ENCODE measurements at regions not wholly inside any gene's neighbourhood (a gene's known extent, or its start where the extent isn't known, plus 50 kb on each side); places are given as distances from the start of the nearest gene placed in this dataset.

DNA sequence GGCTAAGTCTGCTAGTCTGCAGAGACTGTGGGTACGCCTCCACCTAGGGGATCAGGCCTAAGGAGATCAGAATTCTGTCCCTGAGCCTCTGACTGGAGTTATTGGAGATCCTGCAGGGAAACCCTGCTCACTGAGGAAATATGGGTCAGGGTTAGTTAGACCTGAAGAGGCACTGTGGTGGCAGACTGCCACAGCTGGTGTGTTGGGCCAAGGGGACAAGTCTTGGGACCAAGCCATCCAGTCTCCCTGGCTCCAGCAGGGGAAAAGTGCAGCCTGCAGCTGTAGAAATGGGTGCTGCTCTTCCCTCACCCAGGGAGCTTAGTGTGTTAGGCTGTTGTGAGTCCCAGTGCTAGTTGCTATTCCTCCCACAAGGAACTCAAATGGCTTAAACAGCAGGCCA is 334.8 kb upstream of the LARGE1 start:
- H3K9me1 ChIP-seq (ENCODE audit: control insufficient read depth, extremely low read depth, insufficient read depth, low read length) = no peaks in the 10 kb centered on the region
- H2AFZ ChIP-seq (ENCODE audit: control insufficient read depth, low read length) = no peak overlapping the region
- H3K4me2 ChIP-seq (ENCODE audit: control insufficient read depth, extremely low read depth, insufficient read depth, low read depth, low read length) = no peak overlapping the region
- no peaks in the 10 kb centered on the region for H3K79me2 ChIP-seq (ENCODE audit: control insufficient read depth, insufficient read depth, low read length)
- no peak for DNase-seq (ENCODE audit: low read depth, low spot score)
- FAIRE-seq = no peak
- no peaks in the 10 kb centered on the region for H3K27me3 ChIP-seq (ENCODE audit: control insufficient read depth, extremely low read depth, insufficient read depth, low read length)
- H3K27ac ChIP-seq (ENCODE audit: control insufficient read depth, insufficient read depth, low read length) = no peak overlapping the region
- no peaks in the 10 kb centered on the region for H3K36me3 ChIP-seq (ENCODE audit: control insufficient read depth in 2 of 2, extremely low read depth in 1 of 2, insufficient read depth in 2 of 2, low read length in 2 of 2)
- H3K4me3 ChIP-seq (ENCODE audit: control insufficient read depth in 2 of 3, extremely low read depth in 1 of 3, insufficient read depth in 2 of 3, low read depth in 1 of 3, low read length in 3 of 3) = no peak overlapping the region
- H3K9ac ChIP-seq (ENCODE audit: control insufficient read depth, extremely low read depth, insufficient read depth, low read length) = no peak overlapping the region
- no peak for TF ChIP-seq EZH2 (IDR thresholded peaks at IDR 0.05; ENCODE audit: low read length)
- TF ChIP-seq, protein P1, sequence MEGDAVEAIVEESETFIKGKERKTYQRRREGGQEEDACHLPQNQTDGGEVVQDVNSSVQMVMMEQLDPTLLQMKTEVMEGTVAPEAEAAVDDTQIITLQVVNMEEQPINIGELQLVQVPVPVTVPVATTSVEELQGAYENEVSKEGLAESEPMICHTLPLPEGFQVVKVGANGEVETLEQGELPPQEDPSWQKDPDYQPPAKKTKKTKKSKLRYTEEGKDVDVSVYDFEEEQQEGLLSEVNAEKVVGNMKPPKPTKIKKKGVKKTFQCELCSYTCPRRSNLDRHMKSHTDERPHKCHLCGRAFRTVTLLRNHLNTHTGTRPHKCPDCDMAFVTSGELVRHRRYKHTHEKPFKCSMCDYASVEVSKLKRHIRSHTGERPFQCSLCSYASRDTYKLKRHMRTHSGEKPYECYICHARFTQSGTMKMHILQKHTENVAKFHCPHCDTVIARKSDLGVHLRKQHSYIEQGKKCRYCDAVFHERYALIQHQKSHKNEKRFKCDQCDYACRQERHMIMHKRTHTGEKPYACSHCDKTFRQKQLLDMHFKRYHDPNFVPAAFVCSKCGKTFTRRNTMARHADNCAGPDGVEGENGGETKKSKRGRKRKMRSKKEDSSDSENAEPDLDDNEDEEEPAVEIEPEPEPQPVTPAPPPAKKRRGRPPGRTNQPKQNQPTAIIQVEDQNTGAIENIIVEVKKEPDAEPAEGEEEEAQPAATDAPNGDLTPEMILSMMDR (optimal IDR thresholded peaks at IDR 0.05 in 1 of 3, IDR thresholded peaks at IDR 0.05 in 1 of 3, conservative IDR thresholded peaks at IDR 0.05 in 1 of 3; ENCODE audit: extremely low read depth in 1 of 3, insufficient read depth in 2 of 3, low read length in 3 of 3) = no peak
- no peaks in the 10 kb centered on the region for H3K4me1 ChIP-seq (ENCODE audit: control insufficient read depth, extremely low read depth, insufficient read depth, low read length)
- no peaks in the 10 kb centered on the region for H3K9me3 ChIP-seq (ENCODE audit: control insufficient read depth, low read depth, low read length)
- dilution Hi-C loops (cut with MboI; ENCODE audit: extremely low pct_ligation_motif_present, low sequenced_read_pairs) = no loop called here
- H4K20me1 ChIP-seq (ENCODE audit: control insufficient read depth, extremely low read depth, insufficient read depth, low read length) = no peaks in the 10 kb centered on the region

DNA sequence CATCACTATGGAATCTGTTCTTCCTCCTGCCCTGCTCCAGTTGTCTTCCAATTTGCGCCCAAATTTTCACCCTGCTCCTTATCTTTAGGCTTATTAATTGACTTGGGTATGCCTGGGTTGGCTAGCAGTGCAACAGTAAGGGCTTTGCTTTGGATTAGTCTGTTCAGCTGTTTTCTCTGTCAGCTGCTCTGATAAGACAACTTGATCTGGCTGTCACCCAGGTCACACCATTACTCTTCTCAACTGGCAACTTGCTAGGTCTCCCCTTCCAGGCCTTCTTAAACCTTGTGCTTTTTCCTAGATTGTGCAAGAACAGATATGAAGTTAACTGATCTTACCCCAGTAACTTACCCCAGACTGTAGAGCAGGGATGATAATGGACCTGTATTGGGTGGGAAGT is 357.8 kb upstream of the LARGE1 start:
- Histone ChIP-seq H3K9me3 (ENCODE audit: control insufficient read depth, low read depth, low read length) (no peaks in the 10 kb centered on the region), H3K4me3 (ENCODE audit: control insufficient read depth in 2 of 3, extremely low read depth in 1 of 3, insufficient read depth in 2 of 3, low read depth in 1 of 3, low read length in 3 of 3) (no peak overlapping the region), H3K4me2 (ENCODE audit: control insufficient read depth, extremely low read depth, insufficient read depth, low read depth, low read length) (no peak overlapping the region), H3K9ac (ENCODE audit: control insufficient read depth, extremely low read depth, insufficient read depth, low read length) (no peak overlapping the region), H3K4me1 (ENCODE audit: control insufficient read depth, extremely low read depth, insufficient read depth, low read length) (no peaks in the 10 kb centered on the region), H3K36me3 (ENCODE audit: control insufficient read depth in 2 of 2, extremely low read depth in 1 of 2, insufficient read depth in 2 of 2, low read length in 2 of 2) (no peaks in the 10 kb centered on the region), H3K79me2 (ENCODE audit: control insufficient read depth, insufficient read depth, low read length) (no peaks in the 10 kb centered on the region), H4K20me1 (ENCODE audit: control insufficient read depth, extremely low read depth, insufficient read depth, low read length) (no peaks in the 10 kb centered on the region), H3K27ac (ENCODE audit: control insufficient read depth, insufficient read depth, low read length) (no peak overlapping the region), H3K27me3 (ENCODE audit: control insufficient read depth, extremely low read depth, insufficient read depth, low read length) (no peaks in the 10 kb centered on the region), H3K9me1 (ENCODE audit: control insufficient read depth, extremely low read depth, insufficient read depth, low read length) (no peaks in the 10 kb centered on the region), H2AFZ (ENCODE audit: control insufficient read depth, low read length) (no peak overlapping the region)
- dilution Hi-C loops (cut with MboI; ENCODE audit: extremely low pct_ligation_motif_present, low sequenced_read_pairs) = no loop called here
- DNase-seq (ENCODE audit: low read depth, low spot score) (no peak), FAIRE-seq (no peak)
- TF ChIP-seq EZH2 (IDR thresholded peaks at IDR 0.05; ENCODE audit: low read length) = no peak
- TF ChIP-seq, protein P1 (optimal IDR thresholded peaks at IDR 0.05 in 1 of 3, IDR thresholded peaks at IDR 0.05 in 1 of 3, conservative IDR thresholded peaks at IDR 0.05 in 1 of 3; ENCODE audit: extremely low read depth in 1 of 3, insufficient read depth in 2 of 3, low read length in 3 of 3) = no peak

Data from keratinocyte (primary cell).